HG03342 (cell line): ENCODE measurements at regions not wholly inside any gene's neighbourhood (a gene's known extent, or its start where the extent isn't known, plus 50 kb on each side); places are given as distances from the start of the nearest gene placed in this dataset.
A peak's percentile ranks its signal among the peaks of the same experiment; 100 is the strongest.

ENCODE experiments used
- ATAC-seq: cut with Tn5 transposase; IDR thresholded peaks from one replicate; pipeline ENCODE4 v1.9.1; 2021; ENCODE audit warnings: mild to moderate bottlenecking, moderate library complexity; ENCODE audit not compliant: unreplicated experiment

GRCh38 chr9:89985068-89985467, 380.3 kb downstream of the GADD45G start:
- no peak for ATAC-seq

- no peak for ATAC-seq
Observed at GRCh38 chr9:89986190-89986589, 381.4 kb downstream of the GADD45G start.

- no peak for ATAC-seq
Observed at GRCh38 chr9:89988458-89988857, 383.6 kb downstream of the GADD45G start.

- no peak for ATAC-seq
Observed at GRCh38 chr9:89991204-89991790, 386.5 kb downstream of the GADD45G start.

- no peak for ATAC-seq
Observed at GRCh38 chr9:89992326-89993198, 387.8 kb downstream of the GADD45G start.

- no peak for ATAC-seq
Observed at GRCh38 chr9:89993678-89994630, 389.1 kb downstream of the GADD45G start.

GRCh38 chr9:89994988-89995613, 390.3 kb downstream of the GADD45G start:
- ATAC-seq, result no peak

- no peak for ATAC-seq
Observed at GRCh38 chr9:89996116-89996515, 391.3 kb downstream of the GADD45G start.

GRCh38 chr9:89996773-89997172, 392.0 kb downstream of the GADD45G start:
- no peak for ATAC-seq

GRCh38 chr9:89998633-89999032, 393.8 kb downstream of the GADD45G start:
- no peak for ATAC-seq

- ATAC-seq, result no peak
Observed at GRCh38 chr9:89999176-89999533, 394.3 kb downstream of the GADD45G start.

- peak; percentile 96 for ATAC-seq
Observed at GRCh38 chr9:89999534-90000370, 394.9 kb downstream of the GADD45G start.

GRCh38 chr9:90000925-90001324, 396.1 kb downstream of the GADD45G start:
- ATAC-seq, result no peak

GRCh38 chr9:90001747-90002146, 396.9 kb downstream of the GADD45G start:
- no peak for ATAC-seq

- no peak for ATAC-seq
Observed at GRCh38 chr9:90002397-90003271, 397.8 kb downstream of the GADD45G start.

GRCh38 chr9:90005388-90005787, 400.6 kb downstream of the GADD45G start:
- ATAC-seq, result no peak

GRCh38 chr9:90007516-90008440, 403.0 kb downstream of the GADD45G start:
- no peak for ATAC-seq

- ATAC-seq, result no peak
Observed at GRCh38 chr9:90009447-90009846, 404.6 kb downstream of the GADD45G start.
